ENCODE measurements at regions not wholly inside any gene's neighbourhood (a gene's known extent, or its start where the extent isn't known, plus 50 kb on each side); places are given as distances from the start of the nearest gene placed in this dataset.

- no peak overlapping the region for H3K4me3 ChIP-seq (ENCODE audit: low read depth in 1 of 3, low read length in 3 of 3)
- H3K4me1 ChIP-seq (ENCODE audit: control insufficient read depth in 4 of 4, insufficient read depth in 4 of 4, low read length in 3 of 4): no peaks in the 10 kb centered on the region
- no peaks in the 10 kb centered on the region for H3K9me3 ChIP-seq (ENCODE audit: control insufficient read depth in 4 of 4, low read length in 3 of 4)
- no peak for TF ChIP-seq REST (IDR thresholded peaks at IDR 0.05)
- H3K36me3 ChIP-seq (ENCODE audit: control insufficient read depth in 4 of 4, insufficient read depth in 3 of 4, low read depth in 1 of 4, low read length in 3 of 4): no peaks in the 10 kb centered on the region
- no peak overlapping the region for H3K27ac ChIP-seq (ENCODE audit: low read depth in 1 of 2, low read length in 2 of 2)
- DNase-seq (ENCODE audit: low spot score): no peak
- H3K9ac ChIP-seq (ENCODE audit: low read depth in 1 of 2, low read length in 2 of 2): no peak overlapping the region
- H3K27me3 ChIP-seq (ENCODE audit: control insufficient read depth in 4 of 4, insufficient read depth in 4 of 4, low read length in 3 of 4): no peaks in the 10 kb centered on the region
These were observed 116.3 kb downstream of the HS3ST1 start for GRCh38 chr4:11312389-11312788.

GRCh38 chr4:11301075-11301660 is 127.5 kb downstream of the HS3ST1 start:
- TF ChIP-seq GABPA (IDR thresholded peaks at IDR 0.05 in 1 of 2, conservative IDR thresholded peaks at IDR 0.05 in 1 of 2) (no peak), FOXA1 (IDR thresholded peaks at IDR 0.05) (no peak), HNF4A (conservative IDR thresholded peaks at IDR 0.05) (no peak), SP1 (IDR thresholded peaks at IDR 0.05) (no peak), ATF3 (IDR thresholded peaks at IDR 0.05) (no peak), REST (IDR thresholded peaks at IDR 0.05) (no peak), CTCF (IDR thresholded peaks at IDR 0.05; ENCODE audit: low read depth, low read length, missing input control) (no peak), JUND (IDR thresholded peaks at IDR 0.05) (no peak), YY1 (IDR thresholded peaks at IDR 0.05) (no peak), HNF4G (IDR thresholded peaks at IDR 0.05) (no peak), MAX (IDR thresholded peaks at IDR 0.05) (no peak), EGR1 (IDR thresholded peaks at IDR 0.05; ENCODE audit: low read depth in 2 of 2) (no peak), RAD21 (IDR thresholded peaks at IDR 0.05) (no peak), ZBTB33 (IDR thresholded peaks at IDR 0.05) (no peak)
- no peaks in the 10 kb centered on the region for H3K4me1 ChIP-seq (ENCODE audit: control insufficient read depth in 4 of 4, insufficient read depth in 4 of 4, low read length in 3 of 4)
- H3K27me3 ChIP-seq (ENCODE audit: control insufficient read depth in 4 of 4, insufficient read depth in 4 of 4, low read length in 3 of 4): peaks cover 0 to 3% (median under 1%) of the 10 kb centered on the region in 4 donors
- 67% methylated on average over 4 of the region's 4 CpGs for WGBS
- H3K9me3 ChIP-seq (ENCODE audit: control insufficient read depth in 4 of 4, low read length in 3 of 4): no peaks in the 10 kb centered on the region
- no peaks in the 10 kb centered on the region for H3K36me3 ChIP-seq (ENCODE audit: control insufficient read depth in 4 of 4, insufficient read depth in 3 of 4, low read depth in 1 of 4, low read length in 3 of 4)
- no peak overlapping the region for H3K27ac ChIP-seq (ENCODE audit: low read depth in 1 of 2, low read length in 2 of 2)
- no peak for DNase-seq (ENCODE audit: low spot score)
- H3K4me3 ChIP-seq (ENCODE audit: low read depth in 1 of 3, low read length in 3 of 3): no peak overlapping the region
- H3K9ac ChIP-seq (ENCODE audit: low read depth in 1 of 2, low read length in 2 of 2): no peak overlapping the region

Data from liver (tissue), 8 donors.